Ramos (cell line): ENCODE measurements at regions not wholly inside any gene's neighbourhood (a gene's known extent, or its start where the extent isn't known, plus 50 kb on each side); places are given as distances from the start of the nearest gene placed in this dataset.
"Not testable (repeated sequence)": the region's sequence is repeated elsewhere in the genome, so short reads cannot be mapped to it uniquely, and the experiment has no call there.

Experiments used
- in situ Hi-C: fragments of 300-500 bp; cut with MboI; formaldehyde crosslinking; loops from one replicate; pipeline ENCODE4 v1.14.3; 2022; ENCODE audit warnings: low sequenced_read_pairs; ENCODE audit not compliant: unreplicated experiment

GRCh38 chr4:86413426-86413825 is 53.6 kb upstream of the MAPK10 start:
- in situ Hi-C loops = not testable (repeated sequence)

GRCh38 chr4:86414686-86415085 is 54.8 kb upstream of the MAPK10 start:
- in situ Hi-C loops = no loop called here

- in situ Hi-C loops = no loop called here
These were observed 56.2 kb upstream of the MAPK10 start for GRCh38 chr4:86416081-86416480.

GRCh38 chr4:86421461-86421860 is 61.6 kb upstream of the MAPK10 start:
- in situ Hi-C loops = no loop called here

GRCh38 chr4:86431543-86432116 is 71.8 kb upstream of the MAPK10 start:
- in situ Hi-C loops = no loop called here

GRCh38 chr4:86432559-86433134 is 72.8 kb upstream of the MAPK10 start:
- in situ Hi-C loops = no loop called here

- in situ Hi-C loops = no loop called here
These were observed 79.4 kb upstream of the MAPK10 start for GRCh38 chr4:86439293-86439692.

GRCh38 chr4:86441175-86441936 is 81.5 kb upstream of the MAPK10 start:
- in situ Hi-C loops = no loop called here

GRCh38 chr4:86442881-86443280 is 83.0 kb upstream of the MAPK10 start:
- in situ Hi-C loops = no loop called here

- in situ Hi-C loops = no loop called here
These were observed 83.6 kb upstream of the MAPK10 start for GRCh38 chr4:86443495-86443894.

GRCh38 chr4:86446996-86447395 is 87.1 kb upstream of the MAPK10 start:
- in situ Hi-C loops = no loop called here

- in situ Hi-C loops = no loop called here
These were observed 89.0 kb upstream of the MAPK10 start for GRCh38 chr4:86448871-86449270.

- in situ Hi-C loops = no loop called here
These were observed 90.1 kb upstream of the MAPK10 start for GRCh38 chr4:86449746-86450588.

- in situ Hi-C loops = no loop called here
These were observed 91.0 kb upstream of the MAPK10 start for GRCh38 chr4:86450861-86451260.

GRCh38 chr4:86451560-86452330 is 91.9 kb upstream of the MAPK10 start:
- in situ Hi-C loops = no loop called here

GRCh38 chr4:86452422-86452891 is 92.6 kb upstream of the MAPK10 start:
- in situ Hi-C loops = no loop called here

GRCh38 chr4:86452924-86453531 is 93.2 kb upstream of the MAPK10 start:
- in situ Hi-C loops = no loop called here

- in situ Hi-C loops = not testable (repeated sequence)
These were observed 93.8 kb upstream of the MAPK10 start for GRCh38 chr4:86453611-86454072.

- in situ Hi-C loops = no loop called here
These were observed 102.0 kb upstream of the MAPK10 start for GRCh38 chr4:86461849-86462248.
